GM19467 (cell line): ENCODE measurements at regions not wholly inside any gene's neighbourhood (a gene's known extent, or its start where the extent isn't known, plus 50 kb on each side); places are given as distances from the start of the nearest gene placed in this dataset.

Experiments
- ATAC-seq: cut with Tn5 transposase; IDR thresholded peaks from one replicate; pipeline ENCODE4 v1.9.1; 2021; ENCODE audit warnings: mild to moderate bottlenecking, moderate library complexity; ENCODE audit not compliant: unreplicated experiment

DNA sequence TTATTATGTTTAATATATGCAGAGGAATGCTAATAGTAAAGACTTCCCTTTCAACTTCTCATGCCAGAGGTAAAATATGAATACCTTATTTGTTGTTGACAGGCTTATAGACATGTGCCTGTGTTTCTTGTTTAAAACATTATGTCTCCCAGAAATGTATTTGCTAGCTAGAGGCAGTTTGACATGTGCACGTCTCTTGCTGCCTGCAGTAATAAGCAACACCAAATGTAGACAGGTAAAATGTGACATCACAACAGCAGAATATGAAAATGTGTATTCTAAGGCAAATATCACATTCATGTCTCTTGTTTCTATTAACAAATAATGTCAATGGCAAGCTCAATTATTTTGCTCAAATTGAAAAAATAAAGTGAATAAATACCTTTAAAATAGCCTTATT is 80.2 kb upstream of the NEGR1 start:
- no peak for ATAC-seq

GRCh38 chr1:72357411-72357810 is 75.1 kb upstream of the NEGR1 start:
- ATAC-seq = no peak

DNA sequence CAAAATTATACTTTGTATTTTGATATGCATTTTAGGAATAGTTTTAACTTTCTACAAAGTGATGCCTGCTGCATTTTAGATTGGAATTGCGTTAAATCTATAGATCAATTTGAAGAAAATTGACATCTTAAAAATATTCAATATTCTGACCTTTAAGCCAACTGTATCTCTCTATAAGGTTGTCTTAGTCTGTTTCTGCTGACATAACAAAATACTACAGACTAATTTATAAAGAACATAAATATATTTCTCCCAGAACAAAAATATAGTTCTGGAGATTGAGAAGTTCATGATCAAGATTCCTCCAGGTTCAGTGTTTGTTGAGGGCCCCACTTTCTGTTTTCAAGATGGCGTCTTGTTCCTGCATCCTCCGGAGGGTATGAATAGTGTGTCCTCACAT is 73.6 kb upstream of the NEGR1 start:
- no peak for ATAC-seq

GRCh38 chr1:72341661-72342060 is 59.3 kb upstream of the NEGR1 start:
- ATAC-seq = no peak

- no peak for ATAC-seq
These were observed 54.4 kb upstream of the NEGR1 start for GRCh38 chr1:72336776-72337175.
